A673 (cell line): ENCODE measurements at regions not wholly inside any gene's neighbourhood (a gene's known extent, or its start where the extent isn't known, plus 50 kb on each side); places are given as distances from the start of the nearest gene placed in this dataset.

Experiments
- CTCF ChIP-seq: fragments of 300-800, 200-600 bp; sonication (generic); conservative IDR thresholded peaks from 2 replicates; pipeline ENCODE4 v1.5.1; 2017; ENCODE audit warnings: low read depth, mild to moderate bottlenecking, antibody characterized with exemption, low read length, moderate library complexity, mixed read lengths
- EZH2 ChIP-seq: fragments of 200-600 bp; sonication (generic); IDR thresholded peaks from 2 replicates; pipeline ENCODE4 v1.6.1; 2017; ENCODE audit warnings: borderline replicate concordance, low read depth, mild to moderate bottlenecking, mixed read lengths, antibody characterized with exemption, low read length; ENCODE audit not compliant: poor library complexity, severe bottlenecking

- no peak for TF ChIP-seq CTCF
- TF ChIP-seq EZH2, result no peak
Observed at GRCh38 chr22:47318041-47318737, 555.7 kb downstream of the TBC1D22A start.
